Activated naive CD4-positive, alpha-beta T cell treated with anti-CD3 and anti-CD28 coated beads for 36 hours (primary cell): ENCODE measurements at regions not wholly inside any gene's neighbourhood (a gene's known extent, or its start where the extent isn't known, plus 50 kb on each side); places are given as distances from the start of the nearest gene placed in this dataset.
A peak's percentile ranks its signal among the peaks of the same experiment; 100 is the strongest.
"Not testable (repeated sequence)": the region's sequence is repeated elsewhere in the genome, so short reads cannot be mapped to it uniquely, and the experiment has no call there.

Experiments used
- CTCF ChIA-PET: fragments of 350-600 bp; sonication (Branson Sonifier 250); formaldehyde crosslinking; loops from one replicate; lab custom pipeline; 2021; ENCODE audit warnings: antibody characterized with exemption; lab: Charles Lee
- DNase-seq: peaks from one replicate; pipeline ENCODE4 v3.0.0-alpha.2; 2020
- H3K27ac Mint-ChIP-seq: one replicate; pipeline ENCODE4 v1.8.0; 2021; ENCODE audit warnings: mild to moderate bottlenecking, mixed read lengths
- H3K27me3 Mint-ChIP-seq: one replicate; pipeline ENCODE4 v1.8.0; 2021; ENCODE audit warnings: low read depth, mixed read lengths
- H3K36me3 Mint-ChIP-seq: one replicate; pipeline ENCODE4 v1.8.0; 2021; ENCODE audit warnings: low read depth, mixed read lengths
- H3K4me1 Mint-ChIP-seq: one replicate; pipeline ENCODE4 v1.8.0; 2021; ENCODE audit warnings: low read depth, mixed read lengths
- H3K4me3 Mint-ChIP-seq: one replicate; pipeline ENCODE4 v1.8.0; 2021; ENCODE audit warnings: mild to moderate bottlenecking, moderate library complexity, mixed read lengths
- H3K9me3 Mint-ChIP-seq: one replicate; pipeline ENCODE4 v1.8.0; 2021; ENCODE audit warnings: mixed read lengths
- intact Hi-C: fragments of 100-400 bp; cut with micrococcal nuclease; formaldehyde crosslinking; loops from one replicate; pipeline ENCODE4 v1.15.1; 2023

DNA sequence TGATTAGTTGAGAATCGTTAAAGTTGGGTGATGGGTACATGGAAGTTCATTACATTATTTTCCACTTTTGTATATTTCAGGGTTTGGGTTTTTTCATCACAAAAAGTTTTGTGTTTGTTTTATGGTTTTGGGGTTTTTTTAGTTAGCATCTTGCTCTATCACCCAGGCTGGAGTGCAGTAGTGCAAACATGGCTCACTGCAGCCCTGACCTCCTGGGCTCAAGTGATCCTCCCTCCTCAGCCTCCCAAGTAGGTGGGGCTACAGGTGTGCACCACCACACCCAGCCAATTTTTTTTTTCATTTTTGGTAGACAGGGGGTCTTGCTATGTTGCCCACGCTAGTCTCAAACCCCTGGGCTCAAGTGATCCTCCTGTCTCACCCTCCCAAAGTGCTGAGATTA is 100.1 kb upstream of the CHD2 start:
- intact Hi-C loops, result no loop called here
- CTCF ChIA-PET, result interaction anchor here (5.3 kb wide), 1 partner anchor 115 kb away, joined by 61 read pairs; no protein-coding TSS in a partner anchor
- DNase-seq, result peak; percentile 3
- no peaks in the 10 kb centered on the region for H3K27me3 Mint-ChIP-seq
- H3K27ac Mint-ChIP-seq, result no peak overlapping the region
- H3K36me3 Mint-ChIP-seq, result peaks cover 2% of the 10 kb centered on the region
- H3K9me3 Mint-ChIP-seq, result peaks cover 2% of the 10 kb centered on the region
- H3K4me1 Mint-ChIP-seq, result peaks cover 28% of the 10 kb centered on the region
- H3K4me3 Mint-ChIP-seq, result no peak overlapping the region

- H3K36me3 Mint-ChIP-seq, intact Hi-C loops: not testable (repeated sequence)
Observed at GRCh38 chr15:92800416-92801055, 99.6 kb upstream of the CHD2 start.

DNA sequence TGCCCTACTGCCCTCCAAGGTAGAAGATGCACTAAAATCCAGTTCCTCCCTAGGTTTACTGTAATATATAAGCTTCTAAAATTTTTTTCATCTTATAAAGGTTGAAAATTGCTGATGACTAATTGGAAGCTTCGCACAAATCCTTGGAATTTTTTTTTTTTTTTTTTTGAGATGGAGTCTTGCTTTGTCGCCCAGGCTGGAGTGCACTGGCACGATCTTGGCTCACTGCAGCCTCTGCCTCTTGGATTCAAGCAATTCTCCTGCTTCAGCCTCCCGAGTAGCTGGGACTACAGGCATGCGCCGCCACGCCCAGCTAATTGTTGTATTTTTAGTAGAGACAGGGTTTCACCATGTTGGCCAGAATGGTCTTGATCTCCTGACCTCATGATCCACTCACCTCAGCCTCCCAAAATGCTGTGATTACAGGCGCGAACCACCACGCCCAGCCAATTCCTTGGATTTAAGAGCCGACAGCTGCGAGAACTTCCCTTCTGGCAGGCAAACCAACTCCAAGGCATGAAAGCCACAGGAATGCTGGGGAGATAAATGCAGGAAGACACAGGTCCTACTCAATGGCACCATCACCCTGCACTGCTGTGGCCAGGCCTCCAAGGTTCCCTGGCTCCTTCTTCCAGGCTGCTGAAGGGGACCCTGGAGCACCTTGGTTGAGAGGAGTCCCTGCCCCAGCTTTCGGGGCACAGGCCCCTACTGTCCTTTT is 98.9 kb upstream of the CHD2 start:
- H3K4me3 Mint-ChIP-seq, H3K9me3 Mint-ChIP-seq, H3K27me3 Mint-ChIP-seq, H3K36me3 Mint-ChIP-seq, intact Hi-C loops, H3K27ac Mint-ChIP-seq: not testable (repeated sequence)
- CTCF ChIA-PET, result interaction anchor here (0.6 to 1.5 kb wide), 4 partner anchors 78 to 226 kb away, joined by 3 to 5 read pairs (median 3); no protein-coding TSS in a partner anchor
- peaks cover 32% of the 10 kb centered on the region for H3K4me1 Mint-ChIP-seq
- DNase-seq, result peak; percentile 1

More at GRCh38 chr15:92800416-92801055, 99.6 kb upstream of the CHD2 start:
- H3K4me1 Mint-ChIP-seq, result peaks cover 31% of the 10 kb centered on the region
- CTCF ChIA-PET, result interaction anchor here (0.8 to 1.5 kb wide), 2 partner anchors 78 to 117 kb away, joined by 3 to 5 read pairs; no protein-coding TSS in a partner anchor
- peak; percentile 3 for DNase-seq
- H3K9me3 Mint-ChIP-seq, H3K27me3 Mint-ChIP-seq, H3K4me3 Mint-ChIP-seq, H3K27ac Mint-ChIP-seq: not testable (repeated sequence)

DNA sequence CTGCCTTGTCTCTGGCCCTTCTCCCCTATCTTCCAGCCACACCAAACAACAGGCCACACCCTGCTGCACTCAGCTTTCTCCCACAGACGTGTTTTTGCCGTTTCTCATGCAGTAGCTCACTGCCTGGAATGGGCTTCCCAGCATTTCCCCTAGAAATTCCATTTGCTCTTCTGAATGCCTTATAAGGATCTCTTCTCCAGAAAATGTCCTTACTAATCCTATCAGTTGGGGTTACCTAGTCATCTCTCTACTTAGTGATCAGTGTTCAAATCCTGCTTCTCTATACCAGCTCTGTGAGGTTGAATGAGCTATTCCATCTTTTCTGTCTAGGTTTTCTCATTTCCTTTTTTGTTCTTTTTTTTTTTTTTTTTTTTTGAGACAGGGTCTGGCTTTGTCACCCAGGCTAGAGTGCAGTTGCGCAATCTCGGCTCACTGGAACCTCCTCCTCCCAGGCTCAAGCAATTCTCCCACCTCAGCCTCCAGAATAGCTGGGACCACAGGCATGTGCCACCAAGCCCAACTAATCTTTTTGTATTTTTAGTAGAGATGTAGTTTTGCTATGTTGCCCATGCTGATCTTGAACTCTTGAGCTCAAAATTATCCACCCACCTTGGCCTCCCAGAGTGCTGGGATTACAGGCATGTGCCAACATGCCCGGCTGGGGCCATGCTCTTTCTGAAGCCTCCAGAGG is 98.2 kb upstream of the CHD2 start:
- H3K4me3 Mint-ChIP-seq, result no peak overlapping the region
- peak; percentile 6 for DNase-seq
- no peaks in the 10 kb centered on the region for H3K27me3 Mint-ChIP-seq
- CTCF ChIA-PET, result interaction anchor here (0.6 to 1.5 kb wide), 3 partner anchors 116 to 225 kb away, joined by 3 to 5 read pairs (median 3); no protein-coding TSS in a partner anchor
- peaks cover 2% of the 10 kb centered on the region for H3K9me3 Mint-ChIP-seq
- intact Hi-C loops, result no loop called here
- peaks cover 34% of the 10 kb centered on the region for H3K4me1 Mint-ChIP-seq
- peak overlapping the region; percentile 18 for H3K27ac Mint-ChIP-seq
- H3K36me3 Mint-ChIP-seq, result peaks cover 2% of the 10 kb centered on the region

DNA sequence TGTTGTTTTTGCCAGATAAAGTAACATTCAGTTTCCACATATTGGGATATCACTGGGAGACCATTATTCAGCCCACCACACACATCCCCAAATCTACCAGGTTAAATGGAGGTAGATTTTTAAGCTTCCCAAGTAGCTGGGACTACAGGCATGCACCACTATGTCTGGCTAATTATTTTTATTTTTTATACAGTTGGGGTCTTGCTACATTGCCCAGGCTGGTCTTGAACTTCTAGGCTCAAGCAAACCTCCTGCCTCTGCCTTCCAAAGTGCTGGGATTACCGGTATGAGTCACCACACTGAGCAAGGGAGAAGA is 96.6 kb upstream of the CHD2 start:
- Mint-ChIP-seq H3K27me3 (no peaks in the 10 kb centered on the region), H3K4me3 (no peak overlapping the region), H3K36me3 (peaks cover 7% of the 10 kb centered on the region), H3K27ac (peak overlapping the region; percentile 78), H3K4me1 (peaks cover 39% of the 10 kb centered on the region), H3K9me3 (peaks cover 2% of the 10 kb centered on the region)
- CTCF ChIA-PET, result interaction anchor here (1.0 to 1.5 kb wide), 2 partner anchors 99 to 115 kb away, joined by 3 to 5 read pairs; no protein-coding TSS in a partner anchor
- intact Hi-C loops, result no loop called here
- DNase-seq, result no peak

DNA sequence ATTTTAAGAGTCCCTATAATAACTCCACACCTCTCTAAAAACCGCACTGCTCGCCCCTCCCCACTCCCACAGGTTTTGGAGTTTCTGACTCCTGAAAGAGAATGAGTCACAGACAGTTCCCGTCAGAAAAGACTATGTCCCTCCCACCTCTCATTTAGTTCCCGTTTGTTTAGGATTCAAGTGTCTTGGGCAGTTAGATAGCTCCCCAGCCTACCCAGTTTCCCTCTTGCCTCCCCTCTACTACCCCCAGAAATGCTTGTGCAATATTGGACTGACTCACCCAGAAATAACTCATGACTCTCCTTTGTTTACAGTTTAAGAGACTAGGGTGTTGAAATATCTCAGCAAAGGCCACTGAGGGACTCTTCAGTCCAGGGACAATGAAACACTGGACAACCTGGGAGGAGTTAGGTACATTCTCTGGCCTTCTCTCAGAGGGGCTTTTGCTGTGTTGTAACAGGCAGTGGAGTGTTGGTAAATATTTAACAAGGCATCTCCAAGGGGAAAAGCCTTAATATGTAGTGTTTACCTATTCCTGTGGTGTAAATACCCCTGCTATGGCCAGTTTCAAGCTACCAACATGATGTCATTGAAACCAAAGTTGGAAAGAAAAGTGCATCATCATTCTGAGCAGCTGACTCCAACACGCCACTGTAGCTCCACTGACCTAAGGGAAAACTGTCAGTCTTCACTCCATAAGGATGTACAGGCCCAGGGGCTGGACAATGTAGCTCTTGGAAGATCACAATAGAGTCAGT is 96.1 kb upstream of the CHD2 start:
- H3K9me3 Mint-ChIP-seq, result peaks cover 2% of the 10 kb centered on the region
- H3K36me3 Mint-ChIP-seq, result peaks cover 8% of the 10 kb centered on the region
- CTCF ChIA-PET, result interaction anchor here (0.7 to 1.5 kb wide), 6 partner anchors 16 to 226 kb away, joined by 3 to 6 read pairs (median 4); no protein-coding TSS in a partner anchor
- H3K27ac Mint-ChIP-seq, result peak overlapping the region; percentile 78
- H3K4me1 Mint-ChIP-seq, result peaks cover 39% of the 10 kb centered on the region
- no peaks in the 10 kb centered on the region for H3K27me3 Mint-ChIP-seq
- no peak overlapping the region for H3K4me3 Mint-ChIP-seq
- intact Hi-C loops, result loop anchor here (1.0 kb wide), 1 partner anchor 27 kb away; no protein-coding TSS in a partner anchor
- peak; percentile 94 for DNase-seq

- Mint-ChIP-seq H3K4me1 (peaks cover 39% of the 10 kb centered on the region), H3K27ac (peak overlapping the region; percentile 78)
- CTCF ChIA-PET, result interaction anchor here (0.7 to 1.5 kb wide), 5 partner anchors 15 to 226 kb away, joined by 3 to 6 read pairs (median 4); no protein-coding TSS in a partner anchor
- not testable (repeated sequence) for DNase-seq, H3K9me3 Mint-ChIP-seq, H3K36me3 Mint-ChIP-seq, H3K27me3 Mint-ChIP-seq, H3K4me3 Mint-ChIP-seq
- intact Hi-C loops, result loop anchor here (1.0 kb wide), 1 partner anchor 27 kb away; no protein-coding TSS in a partner anchor
Observed at GRCh38 chr15:92804610-92804936, 95.6 kb upstream of the CHD2 start.

GRCh38 chr15:92805080-92805690 is 94.9 kb upstream of the CHD2 start:
- H3K4me1 Mint-ChIP-seq, result peaks cover 39% of the 10 kb centered on the region
- no peaks in the 10 kb centered on the region for H3K27me3 Mint-ChIP-seq
- H3K4me3 Mint-ChIP-seq, result no peak overlapping the region
- no peak overlapping the region for H3K27ac Mint-ChIP-seq
- intact Hi-C loops, result no loop called here
- H3K9me3 Mint-ChIP-seq, result peaks cover 1% of the 10 kb centered on the region
- no peak for DNase-seq
- peaks cover 8% of the 10 kb centered on the region for H3K36me3 Mint-ChIP-seq
- CTCF ChIA-PET, result interaction anchor here (0.9 to 2.0 kb wide), 7 partner anchors 8 to 113 kb away, joined by 3 to 12 read pairs (median 5); partner anchors contain the start of gene CHD2

DNA sequence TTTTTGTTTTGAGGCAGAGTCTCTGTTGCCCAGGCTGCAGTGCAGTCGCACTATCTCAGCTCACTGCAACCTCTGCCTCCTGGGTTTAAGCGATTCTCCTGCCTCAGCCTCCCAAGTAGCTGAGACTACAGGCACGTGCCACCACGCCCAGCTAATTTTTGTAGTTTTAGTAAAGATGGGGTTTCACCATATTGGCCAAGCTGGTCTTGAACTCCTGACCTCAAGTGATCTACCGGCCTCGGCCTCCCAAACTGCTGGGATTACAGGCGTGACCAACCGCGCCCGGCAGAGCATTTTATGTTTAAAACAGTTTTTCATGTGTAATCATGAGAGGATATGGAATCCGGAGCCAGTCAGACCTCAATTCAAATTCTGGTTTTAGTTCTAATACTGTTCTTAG is 94.0 kb upstream of the CHD2 start:
- H3K9me3 Mint-ChIP-seq, H3K36me3 Mint-ChIP-seq, DNase-seq, intact Hi-C loops, H3K27ac Mint-ChIP-seq, H3K27me3 Mint-ChIP-seq: not testable (repeated sequence)
- CTCF ChIA-PET, result interaction anchor here (0.6 to 2.0 kb wide), 7 partner anchors 9 to 136 kb away, joined by 3 to 12 read pairs (median 3); partner anchors contain the start of gene CHD2
- H3K4me3 Mint-ChIP-seq, result peak overlapping the region; percentile 2
- H3K4me1 Mint-ChIP-seq, result peaks cover 39% of the 10 kb centered on the region

DNA sequence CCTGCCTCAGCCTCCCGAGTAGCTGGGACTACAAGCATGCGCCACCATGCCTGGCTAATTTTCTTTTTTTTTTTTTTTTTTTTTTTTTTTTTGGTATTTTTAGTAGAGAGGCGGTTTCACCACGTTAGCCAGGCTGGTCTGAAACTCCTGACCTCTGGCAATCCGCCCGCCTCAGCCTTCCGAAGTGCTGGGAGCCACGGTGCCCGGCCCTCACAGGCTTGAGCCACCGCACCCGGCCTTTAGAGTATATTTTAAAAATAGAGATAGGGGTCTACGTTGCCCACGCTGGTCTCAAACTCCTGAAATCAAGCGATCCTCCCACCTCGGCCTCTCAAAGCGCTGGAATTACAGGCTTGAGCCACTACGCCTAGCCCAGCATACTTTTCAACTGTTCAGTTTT is 93.4 kb upstream of the CHD2 start:
- Mint-ChIP-seq H3K9me3 (no peaks in the 10 kb centered on the region), H3K4me3 (no peak overlapping the region), H3K27me3 (no peaks in the 10 kb centered on the region), H3K4me1 (peaks cover 41% of the 10 kb centered on the region), H3K36me3 (peaks cover 7% of the 10 kb centered on the region), H3K27ac (no peak overlapping the region)
- CTCF ChIA-PET, result interaction anchor here (1.2 to 2.0 kb wide), 2 partner anchors 10 to 101 kb away, joined by 3 to 12 read pairs; no protein-coding TSS in a partner anchor
- DNase-seq, result no peak
- intact Hi-C loops, result no loop called here

- H3K4me3 Mint-ChIP-seq, result peak overlapping the region; percentile 87
- peaks cover 46% of the 10 kb centered on the region for H3K4me1 Mint-ChIP-seq
Observed at GRCh38 chr15:92807971-92808571, 92.1 kb upstream of the CHD2 start.

More at GRCh38 chr15:92807971-92808571, 92.1 kb upstream of the CHD2 start:
- no peaks in the 10 kb centered on the region for H3K9me3 Mint-ChIP-seq
- peak; percentile 27 for DNase-seq
- intact Hi-C loops, result loop anchor here (2.0 kb wide), 1 partner anchor 211 kb away; no protein-coding TSS in a partner anchor
- H3K36me3 Mint-ChIP-seq, result peaks cover 6% of the 10 kb centered on the region
- CTCF ChIA-PET, result interaction anchor here (0.6 to 5.1 kb wide), 20 partner anchors 9 to 120 kb away, joined by 3 to 38 read pairs (median 4); no protein-coding TSS in a partner anchor
- H3K27me3 Mint-ChIP-seq, result no peaks in the 10 kb centered on the region
- H3K27ac Mint-ChIP-seq, result peak overlapping the region; percentile 99
